ENCODE measurements at regions not wholly inside any gene's neighbourhood (a gene's known extent, or its start where the extent isn't known, plus 50 kb on each side); places are given as distances from the start of the nearest gene placed in this dataset.

GRCh38 chr9:89817151-89817950 lies 212.5 kb downstream of the GADD45G start:
- Histone ChIP-seq H3K4me3 (ENCODE audit: insufficient read depth, low read depth, low read length) (no peak overlapping the region), H3K27me3 (ENCODE audit: control insufficient read depth, insufficient read depth, low read length) (no peaks in the 10 kb centered on the region), H3K36me3 (replicated peaks; ENCODE audit: control insufficient read depth, insufficient read depth, low read length) (no peaks in the 10 kb centered on the region)
- no peak for DNase-seq

GRCh38 chr9:89820337-89820736 lies 215.5 kb downstream of the GADD45G start:
- Histone ChIP-seq H3K27me3 (ENCODE audit: control insufficient read depth, insufficient read depth, low read length) (no peaks in the 10 kb centered on the region), H3K36me3 (replicated peaks; ENCODE audit: control insufficient read depth, insufficient read depth, low read length) (no peaks in the 10 kb centered on the region), H3K4me3 (ENCODE audit: insufficient read depth, low read depth, low read length) (no peak overlapping the region)
- no peak for DNase-seq

GRCh38 chr9:89821081-89821480 lies 216.3 kb downstream of the GADD45G start:
- no peak for DNase-seq
- no peaks in the 10 kb centered on the region for H3K27me3 ChIP-seq (ENCODE audit: control insufficient read depth, insufficient read depth, low read length)
- H3K4me3 ChIP-seq (ENCODE audit: insufficient read depth, low read depth, low read length) = no peak overlapping the region
- H3K36me3 ChIP-seq (replicated peaks; ENCODE audit: control insufficient read depth, insufficient read depth, low read length) = no peaks in the 10 kb centered on the region

GRCh38 chr9:89822996-89823395 lies 218.2 kb downstream of the GADD45G start:
- DNase-seq = no peak
- Histone ChIP-seq H3K4me3 (ENCODE audit: insufficient read depth, low read depth, low read length) (no peak overlapping the region), H3K27me3 (ENCODE audit: control insufficient read depth, insufficient read depth, low read length) (no peaks in the 10 kb centered on the region), H3K36me3 (replicated peaks; ENCODE audit: control insufficient read depth, insufficient read depth, low read length) (no peaks in the 10 kb centered on the region)

GRCh38 chr9:89825669-89826068 lies 220.9 kb downstream of the GADD45G start:
- no peak for DNase-seq
- H3K4me3 ChIP-seq (ENCODE audit: insufficient read depth, low read depth, low read length) = no peak overlapping the region

GRCh38 chr9:89826186-89826585 lies 221.4 kb downstream of the GADD45G start:
- Histone ChIP-seq H3K36me3 (replicated peaks; ENCODE audit: control insufficient read depth, insufficient read depth, low read length) (no peaks in the 10 kb centered on the region), H3K4me3 (ENCODE audit: insufficient read depth, low read depth, low read length) (no peak overlapping the region), H3K27me3 (ENCODE audit: control insufficient read depth, insufficient read depth, low read length) (no peaks in the 10 kb centered on the region)
- no peak for DNase-seq

More at GRCh38 chr9:89825669-89826068, 220.9 kb downstream of the GADD45G start:
- Histone ChIP-seq H3K36me3 (replicated peaks; ENCODE audit: control insufficient read depth, insufficient read depth, low read length) (no peaks in the 10 kb centered on the region), H3K27me3 (ENCODE audit: control insufficient read depth, insufficient read depth, low read length) (no peaks in the 10 kb centered on the region)

- no peak overlapping the region for H3K4me3 ChIP-seq (ENCODE audit: insufficient read depth, low read depth, low read length)
- H3K27me3 ChIP-seq (ENCODE audit: control insufficient read depth, insufficient read depth, low read length) = no peaks in the 10 kb centered on the region
- no peaks in the 10 kb centered on the region for H3K36me3 ChIP-seq (replicated peaks; ENCODE audit: control insufficient read depth, insufficient read depth, low read length)
- no peak for DNase-seq
These were observed 224.5 kb downstream of the GADD45G start for GRCh38 chr9:89829346-89829745.

GRCh38 chr9:89835666-89836065 lies 230.9 kb downstream of the GADD45G start:
- Histone ChIP-seq H3K27me3 (ENCODE audit: control insufficient read depth, insufficient read depth, low read length) (no peaks in the 10 kb centered on the region), H3K36me3 (replicated peaks; ENCODE audit: control insufficient read depth, insufficient read depth, low read length) (no peaks in the 10 kb centered on the region), H3K4me3 (ENCODE audit: insufficient read depth, low read depth, low read length) (no peak overlapping the region)
- DNase-seq = no peak

GRCh38 chr9:89837162-89837933 lies 232.5 kb downstream of the GADD45G start:
- no peaks in the 10 kb centered on the region for H3K27me3 ChIP-seq (ENCODE audit: control insufficient read depth, insufficient read depth, low read length)
- H3K36me3 ChIP-seq (replicated peaks; ENCODE audit: control insufficient read depth, insufficient read depth, low read length) = no peaks in the 10 kb centered on the region
- H3K4me3 ChIP-seq (ENCODE audit: insufficient read depth, low read depth, low read length) = no peak overlapping the region
- no peak for DNase-seq

- DNase-seq = no peak
- Histone ChIP-seq H3K27me3 (ENCODE audit: control insufficient read depth, insufficient read depth, low read length) (no peaks in the 10 kb centered on the region), H3K36me3 (replicated peaks; ENCODE audit: control insufficient read depth, insufficient read depth, low read length) (no peaks in the 10 kb centered on the region), H3K4me3 (ENCODE audit: insufficient read depth, low read depth, low read length) (no peak overlapping the region)
These were observed 233.1 kb downstream of the GADD45G start for GRCh38 chr9:89837934-89838310.

GRCh38 chr9:89838621-89839020 lies 233.8 kb downstream of the GADD45G start:
- H3K36me3 ChIP-seq (replicated peaks; ENCODE audit: control insufficient read depth, insufficient read depth, low read length) = no peaks in the 10 kb centered on the region
- DNase-seq = no peak
- H3K4me3 ChIP-seq (ENCODE audit: insufficient read depth, low read depth, low read length) = no peak overlapping the region
- H3K27me3 ChIP-seq (ENCODE audit: control insufficient read depth, insufficient read depth, low read length) = no peaks in the 10 kb centered on the region

GRCh38 chr9:89839449-89839848 lies 234.6 kb downstream of the GADD45G start:
- Histone ChIP-seq H3K4me3 (ENCODE audit: insufficient read depth, low read depth, low read length) (no peak overlapping the region), H3K36me3 (replicated peaks; ENCODE audit: control insufficient read depth, insufficient read depth, low read length) (no peaks in the 10 kb centered on the region), H3K27me3 (ENCODE audit: control insufficient read depth, insufficient read depth, low read length) (no peaks in the 10 kb centered on the region)
- no peak for DNase-seq

- DNase-seq = no peak
- no peak overlapping the region for H3K4me3 ChIP-seq (ENCODE audit: insufficient read depth, low read depth, low read length)
- H3K27me3 ChIP-seq (ENCODE audit: control insufficient read depth, insufficient read depth, low read length) = no peaks in the 10 kb centered on the region
- H3K36me3 ChIP-seq (replicated peaks; ENCODE audit: control insufficient read depth, insufficient read depth, low read length) = no peaks in the 10 kb centered on the region
These were observed 235.1 kb downstream of the GADD45G start for GRCh38 chr9:89839952-89840351.

- DNase-seq = no peak
- no peaks in the 10 kb centered on the region for H3K27me3 ChIP-seq (ENCODE audit: control insufficient read depth, insufficient read depth, low read length)
- no peak overlapping the region for H3K4me3 ChIP-seq (ENCODE audit: insufficient read depth, low read depth, low read length)
- H3K36me3 ChIP-seq (replicated peaks; ENCODE audit: control insufficient read depth, insufficient read depth, low read length) = no peaks in the 10 kb centered on the region
These were observed 236.6 kb downstream of the GADD45G start for GRCh38 chr9:89841456-89841855.

- Histone ChIP-seq H3K27me3 (ENCODE audit: control insufficient read depth, insufficient read depth, low read length) (no peaks in the 10 kb centered on the region), H3K36me3 (replicated peaks; ENCODE audit: control insufficient read depth, insufficient read depth, low read length) (no peaks in the 10 kb centered on the region), H3K4me3 (ENCODE audit: insufficient read depth, low read depth, low read length) (no peak overlapping the region)
- no peak for DNase-seq
These were observed 237.5 kb downstream of the GADD45G start for GRCh38 chr9:89842267-89842768.
